GM21723 (cell line): ENCODE measurements at regions not wholly inside any gene's neighbourhood (a gene's known extent, or its start where the extent isn't known, plus 50 kb on each side); places are given as distances from the start of the nearest gene placed in this dataset.

Experiments
- ATAC-seq: cut with Tn5 transposase; IDR thresholded peaks from one replicate; pipeline ENCODE4 v1.9.1; 2021; ENCODE audit warnings: mild to moderate bottlenecking, moderate library complexity; ENCODE audit not compliant: unreplicated experiment

DNA sequence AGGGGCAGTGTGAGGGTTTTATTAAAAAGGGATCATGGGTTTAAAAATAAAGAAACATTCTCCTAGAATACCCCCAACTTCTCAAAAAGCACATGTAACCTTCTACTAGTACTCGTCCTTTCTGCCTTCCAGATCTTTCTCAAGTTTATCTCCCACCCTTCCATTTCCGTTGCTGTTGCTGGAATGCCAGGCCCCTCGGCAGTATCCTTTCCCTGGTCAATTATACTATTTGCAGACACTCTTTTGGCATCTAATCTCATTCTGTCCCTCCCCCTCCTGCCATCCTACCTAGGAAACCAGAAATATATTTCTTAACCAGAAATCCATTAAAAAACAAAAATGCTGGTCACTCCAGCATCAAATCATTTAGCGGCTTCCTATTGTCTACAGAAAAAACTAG is 198.2 kb upstream of the ATP2B1 start:
- no peak for ATAC-seq

GRCh38 chr12:89906178-89906577 is 197.5 kb upstream of the ATP2B1 start:
- no peak for ATAC-seq

DNA sequence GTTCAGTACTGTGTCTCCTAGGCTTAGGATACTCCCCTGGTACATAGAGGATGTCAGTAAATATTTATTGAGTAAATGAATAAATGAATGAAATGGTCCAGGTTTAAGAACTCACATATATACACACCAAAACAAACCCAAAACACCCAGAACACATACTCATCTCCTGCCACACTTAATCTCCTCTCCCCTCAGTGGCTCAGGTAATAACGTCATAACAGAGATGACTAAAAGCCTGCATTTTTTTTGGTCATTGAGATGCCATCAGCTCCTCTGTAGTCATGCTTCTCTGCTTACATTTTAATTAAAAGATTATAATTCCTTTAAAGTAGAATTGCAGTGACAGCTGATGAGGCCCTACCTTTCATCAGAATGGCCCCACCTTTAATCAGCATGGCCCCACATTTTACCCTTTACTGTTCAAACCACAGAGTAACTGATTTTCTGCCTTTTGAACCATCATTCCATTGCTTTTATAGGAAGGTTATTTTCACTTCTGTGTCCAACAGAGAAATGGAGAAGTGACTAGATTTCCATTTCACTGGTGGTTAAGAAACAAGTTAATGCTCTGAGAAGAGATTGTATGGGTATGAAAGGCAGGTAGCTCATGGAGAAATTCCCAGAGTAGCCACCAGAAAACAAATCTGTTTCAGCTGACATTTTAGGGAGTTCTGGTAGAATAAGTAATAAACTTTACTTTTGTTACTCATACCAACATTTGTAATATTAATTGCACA is 193.4 kb upstream of the ATP2B1 start:
- ATAC-seq, result no peak

DNA sequence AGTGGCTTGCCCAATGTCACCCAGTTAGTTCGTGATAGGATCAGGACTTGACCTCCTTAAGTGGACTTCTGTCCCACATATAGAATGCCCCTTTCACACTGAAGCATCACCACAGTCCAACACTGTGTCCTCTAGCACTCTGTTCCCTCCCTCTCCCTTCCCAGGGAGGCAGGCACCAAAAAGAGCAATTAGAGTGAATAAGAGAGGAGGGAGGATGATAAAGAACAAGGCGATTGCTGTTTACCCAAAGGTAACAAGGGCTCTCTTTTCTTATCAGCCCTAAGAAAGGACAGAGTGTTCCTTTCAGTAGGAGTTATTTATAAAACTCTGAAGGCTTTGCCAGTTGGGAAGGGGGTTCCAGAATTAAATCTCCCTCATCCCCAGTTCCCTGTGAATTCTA is 192.7 kb upstream of the ATP2B1 start:
- ATAC-seq, result no peak

- no peak for ATAC-seq
These were observed 191.0 kb upstream of the ATP2B1 start for GRCh38 chr12:89899651-89900050.

- no peak for ATAC-seq
These were observed 187.0 kb upstream of the ATP2B1 start for GRCh38 chr12:89895591-89895990.

DNA sequence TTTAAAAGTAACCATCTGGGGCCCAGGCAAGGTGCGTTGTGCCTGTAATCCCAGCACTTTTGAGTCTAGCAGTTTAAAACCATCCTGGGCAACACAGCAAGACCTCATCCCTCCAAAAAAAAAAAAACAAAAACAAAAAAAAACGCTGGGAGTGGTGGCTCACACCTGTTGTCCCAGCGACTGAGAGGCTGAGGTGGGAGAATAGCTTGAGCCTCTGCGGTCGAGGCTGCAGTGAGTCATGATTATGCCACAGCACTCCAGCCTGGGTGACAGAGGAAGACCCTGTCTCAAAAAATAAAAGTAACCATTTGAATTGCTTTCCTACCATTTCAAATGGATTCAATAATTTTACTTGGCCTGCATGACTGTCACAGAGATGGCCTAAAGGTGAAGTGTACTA is 186.5 kb upstream of the ATP2B1 start:
- no peak for ATAC-seq

DNA sequence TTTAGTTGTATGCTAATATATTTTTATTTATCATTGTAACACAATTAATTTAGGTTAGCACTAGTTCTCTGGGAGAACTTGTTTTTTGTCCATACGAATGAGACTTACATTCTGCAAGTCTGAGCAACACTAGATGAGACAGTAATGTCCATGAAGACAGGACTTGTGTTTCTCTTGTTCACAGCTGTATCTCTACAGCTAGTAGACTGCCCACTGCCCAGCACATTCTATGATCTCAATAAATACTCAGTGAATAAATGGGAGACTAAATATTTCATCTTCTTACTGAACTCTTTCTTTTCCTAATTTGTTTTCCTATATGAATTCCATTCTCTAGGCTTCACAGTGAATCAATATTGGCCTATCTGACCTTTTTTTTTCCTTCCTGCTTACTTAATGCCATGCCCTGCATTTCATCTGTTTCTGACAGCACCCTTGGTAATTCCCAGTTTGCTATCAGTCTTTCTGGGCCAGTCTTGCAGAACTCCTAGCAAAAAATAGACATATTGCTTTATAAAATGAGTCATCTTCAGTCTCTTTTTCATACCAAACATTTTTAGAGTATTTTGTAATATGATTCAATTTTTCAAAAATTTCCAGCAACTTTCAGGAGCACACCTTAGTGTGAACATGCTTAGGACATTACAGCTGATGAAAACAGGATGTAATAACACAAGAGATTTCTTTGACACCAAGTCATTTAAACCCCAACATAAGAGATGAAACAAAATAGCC is 185.5 kb upstream of the ATP2B1 start:
- no peak for ATAC-seq

DNA sequence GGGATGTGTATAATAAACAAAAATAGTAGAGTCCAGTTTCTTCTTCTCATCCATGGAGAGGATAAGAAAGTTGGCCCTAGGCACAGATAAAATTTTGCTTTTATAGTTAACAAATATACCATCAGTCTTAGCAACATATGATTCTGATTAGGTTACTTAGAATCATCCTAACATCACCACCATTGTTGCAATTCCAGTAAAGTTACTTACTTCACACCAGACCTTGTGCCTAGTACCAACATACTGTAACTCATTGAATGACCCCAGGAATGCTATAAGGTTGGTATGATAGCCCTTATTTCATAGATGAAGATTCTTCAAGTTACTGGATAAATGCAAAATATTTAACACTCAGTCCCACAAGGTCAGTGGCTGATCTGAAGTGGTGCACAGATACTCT is 183.8 kb upstream of the ATP2B1 start:
- no peak for ATAC-seq

DNA sequence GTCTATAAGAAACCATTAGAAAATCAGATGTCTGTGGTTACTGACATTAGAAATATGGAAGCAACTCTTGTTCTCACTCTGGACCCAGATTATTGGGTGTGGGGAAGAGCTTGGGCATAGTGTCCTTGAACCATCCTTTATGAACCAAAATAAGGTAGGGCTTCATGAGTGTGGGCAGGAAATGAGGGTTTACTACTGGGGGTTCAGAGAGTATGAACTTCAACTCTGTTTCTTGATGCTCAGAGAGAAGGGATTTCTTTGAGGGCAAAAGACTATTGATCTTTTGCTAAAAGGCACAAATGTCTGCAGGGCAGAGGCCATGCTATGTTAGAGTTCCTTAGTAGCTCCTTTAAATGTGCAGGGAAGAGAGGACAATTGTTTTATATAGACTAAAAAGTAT is 183.3 kb upstream of the ATP2B1 start:
- no peak for ATAC-seq

DNA sequence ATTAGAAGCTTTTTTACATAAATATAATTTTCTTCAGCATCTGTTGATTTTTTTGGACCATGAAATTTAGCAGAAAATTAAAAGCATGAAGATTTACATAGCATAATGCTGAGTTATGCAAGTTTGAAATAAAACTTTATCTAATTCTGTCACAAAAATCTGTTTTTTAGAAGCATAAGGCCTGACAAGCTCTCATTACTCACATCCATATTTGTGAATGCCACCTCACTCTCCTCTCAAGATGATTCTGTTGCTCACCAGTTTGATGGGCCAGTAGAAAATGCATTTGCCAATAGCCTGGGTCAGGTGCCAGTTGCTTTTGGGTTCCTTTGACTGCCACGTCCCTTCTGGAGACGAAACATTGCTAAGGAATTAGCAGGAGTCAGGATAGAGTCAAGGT is 181.5 kb upstream of the ATP2B1 start:
- no peak for ATAC-seq

- ATAC-seq, result no peak
These were observed 180.4 kb upstream of the ATP2B1 start for GRCh38 chr12:89889062-89889461.

DNA sequence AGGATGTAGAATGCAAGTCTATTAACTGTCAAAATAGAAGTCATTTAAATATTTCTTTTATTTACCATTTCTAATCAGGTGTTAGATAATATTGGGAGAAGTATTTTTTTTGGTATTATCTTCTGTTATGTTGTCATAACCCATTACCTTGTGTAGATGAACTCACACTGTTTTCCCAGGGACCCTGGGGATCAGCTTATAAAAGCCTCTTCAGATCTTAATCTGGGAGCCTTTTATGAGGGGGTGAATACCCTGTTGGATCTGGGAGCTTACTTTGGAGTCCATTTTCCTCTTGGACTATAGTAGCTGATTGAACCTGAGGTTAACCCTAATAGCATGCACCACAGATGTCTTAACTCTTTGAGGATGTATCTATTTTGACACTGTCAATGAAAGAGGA is 176.3 kb upstream of the ATP2B1 start:
- no peak for ATAC-seq

GRCh38 chr12:89884416-89884898 is 175.8 kb upstream of the ATP2B1 start:
- no peak for ATAC-seq

GRCh38 chr12:89883630-89884389 is 175.2 kb upstream of the ATP2B1 start:
- no peak for ATAC-seq

DNA sequence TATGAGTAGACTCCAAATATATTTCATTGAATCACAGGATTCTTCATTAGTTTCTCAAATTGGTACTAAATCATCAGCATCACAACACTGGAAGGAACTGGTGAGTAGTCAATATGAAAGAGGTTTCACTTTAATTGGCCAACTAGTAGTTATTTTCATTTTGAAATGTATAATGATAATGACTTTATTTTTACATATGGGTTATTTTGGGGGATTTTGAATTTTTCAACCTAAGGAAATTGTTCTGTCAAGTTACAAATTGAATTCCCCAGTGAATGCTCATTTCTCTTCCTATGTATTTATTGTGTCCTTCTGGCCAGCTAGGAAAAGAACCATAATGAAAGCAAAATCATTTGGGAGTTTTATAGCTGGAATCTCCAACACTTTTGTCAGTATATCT is 174.2 kb upstream of the ATP2B1 start:
- ATAC-seq, result no peak

DNA sequence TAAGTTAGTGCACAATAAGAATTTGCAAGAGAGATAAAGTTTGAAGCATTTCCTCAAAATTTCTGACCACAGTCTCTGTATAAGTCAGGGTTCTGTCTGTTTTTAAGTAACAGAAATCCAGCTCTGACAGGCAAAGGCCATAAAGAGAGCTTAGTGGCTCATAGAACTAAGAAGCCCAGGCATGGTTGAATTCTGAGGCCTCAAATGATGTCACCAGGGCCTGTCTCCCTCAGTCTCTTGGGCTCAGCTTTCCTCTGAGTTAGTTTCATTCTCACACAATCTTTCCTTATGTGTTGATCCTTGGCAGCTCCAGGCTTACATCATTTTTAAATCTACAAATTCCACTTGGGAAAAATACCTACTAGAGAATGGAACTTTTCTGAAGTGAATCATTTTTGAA is 173.4 kb upstream of the ATP2B1 start:
- peak; percentile 37 for ATAC-seq

DNA sequence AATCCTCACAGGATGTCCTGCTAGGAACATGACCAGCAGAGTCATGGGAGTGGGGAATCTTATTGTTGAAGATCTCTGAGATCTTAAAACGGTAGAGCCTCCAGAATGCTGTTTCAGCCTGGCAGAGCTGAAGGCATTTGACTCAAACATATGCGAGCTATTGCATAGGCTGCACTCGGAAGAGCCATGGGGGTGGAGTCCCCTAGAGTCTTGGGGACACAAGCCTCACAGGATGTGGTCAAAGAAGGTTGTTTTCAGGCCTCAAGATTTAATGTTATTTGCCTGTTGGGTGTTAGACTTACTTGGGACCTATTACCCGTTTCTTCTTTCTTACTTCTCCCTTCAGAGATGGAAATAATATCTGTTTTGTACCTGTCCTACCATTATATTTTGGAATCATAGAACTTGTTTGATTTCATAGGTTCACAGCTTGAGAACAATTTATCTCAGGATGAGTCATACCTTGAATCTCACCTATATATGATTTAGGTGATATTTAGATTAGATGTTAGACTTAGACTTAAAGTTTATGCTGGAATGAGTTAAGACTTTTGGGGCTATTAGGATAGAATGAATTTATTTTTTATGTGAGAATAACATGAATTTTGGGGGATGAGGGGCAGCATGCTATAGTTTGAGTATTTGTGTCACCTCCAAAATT is 172.2 kb upstream of the ATP2B1 start:
- peak; percentile 94 for ATAC-seq

DNA sequence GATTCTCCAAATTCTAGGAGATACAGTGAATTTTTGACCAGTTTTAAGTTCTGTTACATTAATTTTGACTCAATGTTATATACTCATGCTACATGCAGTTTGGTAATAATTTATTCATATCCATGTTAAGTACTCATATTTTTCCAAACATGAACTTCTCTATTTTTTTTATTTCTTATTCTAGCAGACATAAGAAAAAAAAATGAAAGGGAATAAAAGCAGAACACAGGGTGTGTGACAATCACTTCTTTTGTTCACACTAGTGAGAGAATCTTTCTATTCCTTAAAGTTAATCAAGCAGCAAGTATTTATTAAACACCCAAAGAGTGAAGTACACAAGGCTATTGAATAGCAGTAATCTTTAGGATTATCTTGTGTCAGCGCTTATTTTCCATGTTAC is 171.1 kb upstream of the ATP2B1 start:
- ATAC-seq, result no peak

DNA sequence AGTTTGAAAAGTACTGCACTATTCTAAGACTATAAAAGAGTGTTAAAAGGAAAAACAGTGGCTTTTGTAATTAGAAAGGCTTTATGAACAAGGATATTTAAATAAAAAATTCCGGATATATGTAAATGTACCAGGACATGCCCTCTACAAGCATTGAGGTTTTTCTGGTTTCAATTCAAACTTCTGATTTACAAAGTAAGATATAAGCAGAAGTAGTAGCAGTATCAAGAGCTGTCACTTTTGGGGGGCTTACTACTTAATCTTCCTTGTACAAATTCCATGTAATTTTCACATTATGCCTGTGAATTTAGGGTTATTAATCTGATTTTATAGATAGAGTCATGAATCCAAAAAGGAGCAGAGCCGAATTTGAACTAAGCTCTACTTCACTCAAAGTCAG is 170.3 kb upstream of the ATP2B1 start:
- ATAC-seq, result peak; percentile 33

GRCh38 chr12:89878327-89878726 is 169.7 kb upstream of the ATP2B1 start:
- ATAC-seq, result no peak
